Epithelial cell of esophagus (primary cell): ENCODE measurements at regions not wholly inside any gene's neighbourhood (a gene's known extent, or its start where the extent isn't known, plus 50 kb on each side); places are given as distances from the start of the nearest gene placed in this dataset.

Source experiments
- DNase-seq: peaks from one replicate; pipeline ENCODE4 v3.0.0; 2010; ENCODE audit warnings: low read depth
- H3K4me3 ChIP-seq: 2 replicates; pipeline ENCODE4 v1.5.1; 2011; ENCODE audit warnings: mild to moderate bottlenecking, low read length, control low read depth
- CTCF ChIP-seq: IDR thresholded peaks from 2 replicates; pipeline ENCODE4 v1.5.1; 2011; ENCODE audit warnings: low read depth, mild to moderate bottlenecking, low read length, control low read depth, inconsistent platforms; ENCODE audit not compliant: insufficient read depth; ENCODE audit errors: missing control alignments

DNA sequence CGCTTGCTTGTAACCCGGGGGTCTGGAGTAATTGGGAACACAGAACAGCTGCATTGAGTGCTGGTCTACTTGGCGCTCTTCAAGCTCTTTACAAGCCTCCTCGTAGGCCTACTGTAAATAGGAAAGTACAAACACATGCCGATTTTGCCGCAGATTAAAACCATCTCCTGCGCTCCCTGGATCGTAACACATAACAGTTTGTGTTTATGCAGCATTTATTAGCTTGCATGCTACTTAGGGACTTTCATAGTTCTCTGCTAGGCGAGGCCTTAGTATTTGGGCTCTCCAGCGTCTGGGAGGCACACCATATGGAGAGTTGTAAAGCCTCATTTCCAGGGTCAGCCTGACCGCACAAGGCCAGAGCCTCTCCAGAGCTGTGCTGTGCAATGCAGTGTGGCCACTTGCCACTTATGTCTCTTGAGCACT lies 84.0 kb upstream of the HAAO start:
- TF ChIP-seq CTCF, result no peak
- no peak overlapping the region for H3K4me3 ChIP-seq
- no peak for DNase-seq

DNA sequence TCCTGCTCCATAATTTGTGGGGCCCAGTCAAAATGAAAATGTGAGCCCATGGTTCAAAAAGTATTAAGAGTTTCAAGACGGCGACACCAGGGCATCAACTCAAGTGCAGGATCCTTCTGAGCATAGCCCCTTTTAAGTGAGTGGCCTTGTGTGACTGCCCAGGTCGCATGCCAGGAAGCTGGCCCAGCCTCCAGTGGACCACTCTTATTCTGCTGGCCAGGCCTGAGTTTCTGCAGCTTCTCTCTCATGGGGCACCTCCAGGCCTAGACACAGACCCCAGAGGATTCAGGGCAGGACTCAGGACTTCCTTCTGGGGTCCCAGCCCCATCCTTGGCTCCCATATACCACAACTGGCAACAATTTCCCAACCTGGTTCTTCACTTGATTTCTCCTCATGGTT lies 83.5 kb upstream of the HAAO start:
- DNase-seq, result no peak
- no peak overlapping the region for H3K4me3 ChIP-seq
- TF ChIP-seq CTCF, result no peak

DNA sequence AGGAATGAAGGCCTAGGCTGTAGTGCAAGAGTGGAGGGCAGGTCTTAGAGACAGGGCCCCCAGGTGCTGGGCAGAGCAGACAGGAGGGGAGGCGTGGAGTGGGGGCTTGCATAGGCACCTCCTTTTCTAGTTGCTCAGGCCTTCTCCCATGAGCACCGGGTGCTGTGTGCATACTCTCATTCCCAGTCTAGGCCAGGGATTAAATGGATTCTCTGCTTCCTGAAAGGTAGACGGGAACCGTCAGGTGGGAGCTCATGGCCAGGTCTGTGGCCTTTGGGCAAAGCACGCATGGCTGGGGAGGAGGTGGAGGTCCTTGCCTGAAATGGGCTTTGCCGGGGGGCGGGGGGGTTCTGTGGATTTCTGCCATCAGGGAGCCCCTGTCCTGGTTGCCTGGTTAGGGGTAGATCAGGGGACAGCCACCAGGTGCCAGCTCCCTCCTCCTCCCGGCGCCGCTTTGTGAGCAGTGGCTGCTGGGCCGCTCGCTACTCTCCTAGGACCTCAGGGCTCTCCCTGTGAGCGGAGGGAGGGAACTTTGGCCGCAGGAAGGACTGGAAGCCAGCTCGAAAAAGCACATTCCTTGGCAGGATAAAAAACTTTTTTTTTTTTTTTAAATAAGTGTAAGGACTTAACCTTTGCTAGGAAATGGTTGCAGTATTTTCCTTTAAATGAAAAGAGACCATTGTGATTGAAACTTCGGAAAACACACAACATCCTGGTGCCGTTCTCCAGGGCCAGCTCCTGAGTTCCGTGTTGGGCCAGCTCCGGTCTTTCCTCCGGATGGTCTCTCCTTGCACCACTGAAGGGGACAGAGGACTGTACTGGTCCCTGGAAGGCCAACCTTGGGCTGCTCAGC lies 82.8 kb upstream of the HAAO start:
- H3K4me3 ChIP-seq, result no peak overlapping the region
- no peak for DNase-seq
- no peak for TF ChIP-seq CTCF

- no peak for DNase-seq
- H3K4me3 ChIP-seq, result no peak overlapping the region
- TF ChIP-seq CTCF, result no peak
Measured at GRCh38 chr2:42872721-42873120, 80.3 kb upstream of the HAAO start.

GRCh38 chr2:42871372-42871771 lies 79.0 kb upstream of the HAAO start:
- TF ChIP-seq CTCF, result no peak

GRCh38 chr2:42868874-42869273 lies 76.5 kb upstream of the HAAO start:
- TF ChIP-seq CTCF, result no peak
- no peak for DNase-seq
- H3K4me3 ChIP-seq, result no peak overlapping the region

More at GRCh38 chr2:42871372-42871771, 79.0 kb upstream of the HAAO start:
- H3K4me3 ChIP-seq, result no peak overlapping the region
- DNase-seq, result no peak

DNA sequence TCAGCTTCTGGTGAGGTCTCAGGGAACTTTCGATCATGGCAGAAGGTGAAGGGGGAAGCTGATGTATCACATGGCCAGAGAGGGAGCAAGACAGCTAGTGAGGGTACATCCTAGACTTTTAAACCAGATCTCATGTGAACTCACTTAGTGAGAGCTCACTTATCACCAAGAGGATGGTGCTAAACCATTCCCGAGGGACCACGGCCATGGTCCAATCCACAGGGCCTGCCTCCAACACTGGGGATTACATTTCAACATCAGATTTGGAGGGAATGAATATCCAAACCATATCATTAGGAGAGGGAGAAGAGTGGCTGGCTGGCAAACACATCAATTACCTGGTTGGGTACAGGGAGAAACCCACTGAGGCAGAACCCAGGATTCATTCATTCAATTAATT lies 75.7 kb upstream of the HAAO start:
- no peak overlapping the region for H3K4me3 ChIP-seq
- no peak for TF ChIP-seq CTCF
- no peak for DNase-seq
